Mucosa of rectum (tissue), 2 donors: ENCODE measurements at regions not wholly inside any gene's neighbourhood (a gene's known extent, or its start where the extent isn't known, plus 50 kb on each side); places are given as distances from the start of the nearest gene placed in this dataset.

Experiments used
- H3K27ac ChIP-seq, 2 donors: one replicate each; pipeline ENCODE4 v1.7.0; 2013; ENCODE audit warnings: inconsistent platforms in 2 of 2, low read depth in 2 of 2, low read length in 2 of 2
- H3K27me3 ChIP-seq, 2 donors: one replicate each; pipeline ENCODE4 v1.7.0; 2013; ENCODE audit warnings: low read length in 2 of 2; ENCODE audit not compliant: control insufficient read depth in 2 of 2, insufficient read depth in 2 of 2
- H3K36me3 ChIP-seq, 2 donors: one replicate each; pipeline ENCODE4 v1.7.0; 2013; ENCODE audit warnings: low read length in 2 of 2; ENCODE audit not compliant: control insufficient read depth in 2 of 2, insufficient read depth in 2 of 2
- H3K4me1 ChIP-seq, 2 donors: one replicate each; pipeline ENCODE4 v1.7.0; 2013; ENCODE audit warnings: low read length in 2 of 2, mild to moderate bottlenecking in 1 of 2; ENCODE audit not compliant: control insufficient read depth in 2 of 2, insufficient read depth in 2 of 2
- H3K4me3 ChIP-seq, 2 donors: one replicate each; pipeline ENCODE4 v1.7.0; 2013; ENCODE audit warnings: low read length in 2 of 2
- H3K9ac ChIP-seq, 2 donors: one replicate each; pipeline ENCODE4 v1.7.0; 2013; ENCODE audit warnings: low read length in 2 of 2, low read depth in 1 of 2, mild to moderate bottlenecking in 1 of 2
- H3K9me3 ChIP-seq, 2 donors: one replicate each; pipeline ENCODE4 v1.7.0; 2013; ENCODE audit warnings: low read length in 2 of 2; ENCODE audit not compliant: control insufficient read depth in 2 of 2
- donor health status: healthy.
- donor health status: Normal muscosa, but diverticular disease.

- H3K9me3 ChIP-seq, result peaks cover 2 to 3% of the 10 kb centered on the region in 2 donors
- no peaks in the 10 kb centered on the region for H3K4me1 ChIP-seq
- H3K9ac ChIP-seq, result no peak overlapping the region
- no peaks in the 10 kb centered on the region for H3K27me3 ChIP-seq
- H3K27ac ChIP-seq, result no peak overlapping the region
- H3K36me3 ChIP-seq, result no peaks in the 10 kb centered on the region
- H3K4me3 ChIP-seq, result no peak overlapping the region
These were observed 1705.3 kb upstream of the CDH9 start for GRCh38 chr5:28743716-28744110.

DNA sequence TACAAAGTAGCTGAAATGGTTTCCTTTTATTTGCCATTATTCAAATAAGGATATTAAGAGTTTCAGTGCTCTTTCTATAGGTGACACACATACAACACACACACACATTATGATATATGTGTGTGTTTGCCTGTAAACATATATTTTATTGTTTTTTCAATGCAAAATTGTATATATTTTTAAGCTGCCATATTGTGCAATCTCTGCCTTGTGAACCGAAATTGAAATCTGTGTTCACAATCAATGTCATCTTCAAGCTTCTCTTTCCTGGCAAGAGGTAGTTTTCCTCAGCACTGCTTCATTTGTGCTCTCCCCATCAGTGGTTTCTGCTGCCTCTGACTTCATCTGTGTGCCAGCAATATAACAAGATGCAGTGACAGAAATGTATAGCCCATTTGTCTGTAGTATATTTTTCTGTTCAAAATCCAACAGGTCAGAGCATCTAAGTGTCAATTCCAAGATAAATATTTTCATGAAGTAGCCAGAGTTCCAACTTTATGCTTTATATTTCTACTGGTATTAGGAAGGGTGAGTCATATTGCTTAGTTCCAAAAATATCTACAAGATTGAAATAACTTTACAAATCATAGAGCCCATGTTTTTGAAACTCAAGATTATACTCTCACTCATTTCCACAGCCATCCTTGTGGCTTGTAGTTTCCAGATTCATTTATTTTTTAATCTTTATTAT is 1704.8 kb upstream of the CDH9 start:
- H3K27ac ChIP-seq, result no peak overlapping the region
- H3K9me3 ChIP-seq, result peaks cover 0 to 3% of the 10 kb centered on the region in 2 donors
- H3K9ac ChIP-seq, result no peak overlapping the region
- no peaks in the 10 kb centered on the region for H3K36me3 ChIP-seq
- H3K4me3 ChIP-seq, result no peak overlapping the region
- H3K27me3 ChIP-seq, result no peaks in the 10 kb centered on the region
- no peaks in the 10 kb centered on the region for H3K4me1 ChIP-seq

GRCh38 chr5:28737682-28738081 is 1699.3 kb upstream of the CDH9 start:
- peaks cover 0 to 5% of the 10 kb centered on the region in 2 donors for H3K9me3 ChIP-seq
- H3K4me3 ChIP-seq, result no peak overlapping the region
- H3K9ac ChIP-seq, result no peak overlapping the region
- no peak overlapping the region for H3K27ac ChIP-seq
- H3K27me3 ChIP-seq, result no peaks in the 10 kb centered on the region
- no peaks in the 10 kb centered on the region for H3K4me1 ChIP-seq
- H3K36me3 ChIP-seq, result no peaks in the 10 kb centered on the region

GRCh38 chr5:28737222-28737621 is 1698.8 kb upstream of the CDH9 start:
- Histone ChIP-seq H3K27me3 (no peaks in the 10 kb centered on the region), H3K4me3 (no peak overlapping the region), H3K9ac (no peak overlapping the region), H3K36me3 (no peaks in the 10 kb centered on the region), H3K4me1 (no peaks in the 10 kb centered on the region), H3K27ac (no peak overlapping the region), H3K9me3 (peaks cover 0 to 5% of the 10 kb centered on the region in 2 donors)

DNA sequence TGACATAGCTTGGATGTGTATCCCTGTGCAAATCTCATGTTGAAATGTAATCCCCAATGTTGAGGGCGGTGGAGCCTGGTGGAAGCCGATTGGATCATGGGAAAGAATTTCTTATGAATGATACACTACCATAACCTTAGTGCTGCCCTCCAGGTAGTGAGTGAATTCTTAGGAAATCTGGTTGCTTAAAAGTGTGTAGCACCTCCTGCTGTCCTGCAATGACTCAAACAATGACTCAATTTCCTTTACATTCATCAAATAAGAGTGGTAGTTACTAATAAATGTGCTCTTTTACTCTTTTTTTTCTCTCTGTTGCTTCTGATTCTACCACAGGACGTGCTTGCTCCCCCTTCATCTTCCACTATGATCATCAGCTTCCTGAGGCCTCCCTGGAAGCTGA is 1696.0 kb upstream of the CDH9 start:
- no peaks in the 10 kb centered on the region for H3K36me3 ChIP-seq
- H3K9me3 ChIP-seq, result peaks cover 0 to 2% of the 10 kb centered on the region in 2 donors
- H3K27ac ChIP-seq, result no peak overlapping the region
- no peak overlapping the region for H3K9ac ChIP-seq
- H3K27me3 ChIP-seq, result no peaks in the 10 kb centered on the region
- no peaks in the 10 kb centered on the region for H3K4me1 ChIP-seq
- H3K4me3 ChIP-seq, result no peak overlapping the region

DNA sequence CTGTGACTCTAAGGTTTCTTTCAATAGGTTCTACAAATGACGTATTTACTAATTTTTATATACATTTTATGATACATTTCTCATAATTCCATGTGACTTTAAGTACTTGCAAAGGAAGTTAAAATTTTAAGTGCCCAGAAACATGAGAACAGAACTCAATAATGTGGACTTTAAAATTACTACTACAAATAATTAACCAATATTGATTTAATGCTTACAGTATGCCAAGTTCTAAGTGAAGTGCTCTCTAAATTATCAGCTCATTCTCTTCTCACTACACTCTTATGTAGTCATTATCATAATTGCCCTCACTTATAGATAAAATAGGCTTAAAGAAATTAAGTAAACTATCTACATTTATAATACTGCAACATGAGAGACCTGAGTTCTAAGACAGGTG is 1690.7 kb upstream of the CDH9 start:
- no peaks in the 10 kb centered on the region for H3K4me1 ChIP-seq
- H3K9ac ChIP-seq, result no peak overlapping the region
- no peaks in the 10 kb centered on the region for H3K36me3 ChIP-seq
- no peaks in the 10 kb centered on the region for H3K27me3 ChIP-seq
- no peak overlapping the region for H3K27ac ChIP-seq
- no peak overlapping the region for H3K4me3 ChIP-seq
- no peaks in the 10 kb centered on the region for H3K9me3 ChIP-seq

- Histone ChIP-seq H3K9ac (no peak overlapping the region), H3K9me3 (no peaks in the 10 kb centered on the region), H3K4me1 (no peaks in the 10 kb centered on the region), H3K27ac (no peak overlapping the region), H3K36me3 (no peaks in the 10 kb centered on the region), H3K27me3 (no peaks in the 10 kb centered on the region), H3K4me3 (no peak overlapping the region)
These were observed 1688.4 kb upstream of the CDH9 start for GRCh38 chr5:28726815-28727214.

GRCh38 chr5:28725001-28725400 is 1686.6 kb upstream of the CDH9 start:
- Histone ChIP-seq H3K27me3 (no peaks in the 10 kb centered on the region), H3K9me3 (no peaks in the 10 kb centered on the region), H3K4me1 (no peaks in the 10 kb centered on the region), H3K4me3 (no peak overlapping the region), H3K36me3 (no peaks in the 10 kb centered on the region), H3K9ac (no peak overlapping the region), H3K27ac (no peak overlapping the region)

GRCh38 chr5:28714907-28715698 is 1676.7 kb upstream of the CDH9 start:
- Histone ChIP-seq H3K27me3 (no peaks in the 10 kb centered on the region), H3K4me3 (no peak overlapping the region), H3K27ac (no peak overlapping the region), H3K9ac (no peak overlapping the region), H3K36me3 (no peaks in the 10 kb centered on the region), H3K4me1 (no peaks in the 10 kb centered on the region), H3K9me3 (no peaks in the 10 kb centered on the region)

GRCh38 chr5:28710360-28710759 is 1672.0 kb upstream of the CDH9 start:
- H3K9me3 ChIP-seq, result no peaks in the 10 kb centered on the region
- no peaks in the 10 kb centered on the region for H3K36me3 ChIP-seq
- no peaks in the 10 kb centered on the region for H3K27me3 ChIP-seq
- H3K27ac ChIP-seq, result no peak overlapping the region
- H3K4me1 ChIP-seq, result no peaks in the 10 kb centered on the region
- no peak overlapping the region for H3K9ac ChIP-seq
- no peak overlapping the region for H3K4me3 ChIP-seq
